SK-N-SH treated with all-trans-retinoic acid at 6 μM for 48 hours (cell line): ENCODE measurements at regions not wholly inside any gene's neighbourhood (a gene's known extent, or its start where the extent isn't known, plus 50 kb on each side); places are given as distances from the start of the nearest gene placed in this dataset.

Source experiments
- ATAC-seq: fragments of 200-7000 bp; cut with Tn5 transposase; 3 replicates; pipeline ENCODE4 v1.9.1; 2020; ENCODE audit warnings: mild to moderate bottlenecking, moderate library complexity
- ARNTL ChIP-seq: fragments of 450-650 bp; formaldehyde crosslinking; IDR thresholded peaks from 2 replicates; pipeline ENCODE4 v1.5.0; 2020; ENCODE audit warnings: low read depth, mild to moderate bottlenecking, moderate library complexity, borderline replicate concordance
- BACH2 ChIP-seq: fragments of 250-450 bp; sonication (Bioruptor Pico); IDR thresholded peaks from 2 replicates; pipeline ENCODE4 v1.9.0; 2021; ENCODE audit warnings: mild to moderate bottlenecking, borderline replicate concordance
- CREB5 ChIP-seq: fragments of 250-450 bp; sonication (Bioruptor Pico); IDR thresholded peaks from 2 replicates; pipeline ENCODE4 v1.5.1; 2020; ENCODE audit warnings: low read depth, mild to moderate bottlenecking, moderate library complexity
- CSDC2 ChIP-seq: fragments of 250-450 bp; sonication (Bioruptor Pico); IDR thresholded peaks from 2 replicates; pipeline ENCODE4 v1.5.0; 2020; ENCODE audit warnings: mild to moderate bottlenecking, moderate library complexity
- CSRNP3 ChIP-seq: fragments of 250-450 bp; sonication (Bioruptor Pico); IDR thresholded peaks from 2 replicates; pipeline ENCODE4 v1.5.1; 2021; ENCODE audit warnings: mild to moderate bottlenecking, moderate library complexity
- ESRRG ChIP-seq: fragments of 250-450 bp; sonication (Bioruptor Pico); IDR thresholded peaks from 2 replicates; pipeline ENCODE4 v1.6.1; 2021; ENCODE audit warnings: mild to moderate bottlenecking
- GLIS3 ChIP-seq: fragments of 250-450 bp; sonication (Bioruptor Pico); IDR thresholded peaks from 2 replicates; pipeline ENCODE4 v1.5.0; 2020; ENCODE audit warnings: mild to moderate bottlenecking, moderate library complexity
- ISL1 ChIP-seq: fragments of 250-450 bp; sonication (Bioruptor Pico); IDR thresholded peaks from 2 replicates; pipeline ENCODE4 v2.1.2; 2022; ENCODE audit warnings: mild to moderate bottlenecking, moderate library complexity
- OSR1 ChIP-seq: fragments of 250-450 bp; sonication (Bioruptor Pico); IDR thresholded peaks from 2 replicates; pipeline ENCODE4 v1.8.0; 2022; ENCODE audit warnings: moderate library complexity, mild to moderate bottlenecking, inconsistent platforms
- POU6F1 ChIP-seq: fragments of 250-450 bp; sonication (Bioruptor Pico); IDR thresholded peaks from 2 replicates; pipeline ENCODE4 v1.8.0; 2021; ENCODE audit warnings: low read depth, mild to moderate bottlenecking, moderate library complexity, borderline replicate concordance
- PPARA ChIP-seq: fragments of 250-450 bp; sonication (Bioruptor Pico); IDR thresholded peaks from 2 replicates; pipeline ENCODE4 v1.5.0; 2020; ENCODE audit warnings: mild to moderate bottlenecking, borderline replicate concordance
- RARB ChIP-seq: fragments of 250-450 bp; sonication (Bioruptor Pico); IDR thresholded peaks from 2 replicates; pipeline ENCODE4 v1.8.0; 2021; ENCODE audit warnings: mild to moderate bottlenecking, moderate library complexity
- SNAI2 ChIP-seq: fragments of 250-450 bp; sonication (Bioruptor Pico); IDR thresholded peaks from 2 replicates; pipeline ENCODE4 v1.5.0; 2020; ENCODE audit warnings: mild to moderate bottlenecking, moderate library complexity
- TCF4 ChIP-seq: fragments of 250-450 bp; sonication (Bioruptor Pico); IDR thresholded peaks from 2 replicates; pipeline ENCODE4 v1.8.0; 2021; ENCODE audit warnings: mild to moderate bottlenecking, moderate library complexity, borderline replicate concordance
- TOX ChIP-seq: fragments of 250-450 bp; sonication (Bioruptor Pico); IDR thresholded peaks from 2 replicates; pipeline ENCODE4 v1.8.0; 2021; ENCODE audit warnings: mild to moderate bottlenecking, moderate library complexity, borderline replicate concordance
- TSHZ2 ChIP-seq: fragments of 250-450 bp; sonication (Bioruptor Pico); IDR thresholded peaks from 2 replicates; pipeline ENCODE4 v1.5.0; 2020; ENCODE audit warnings: mild to moderate bottlenecking, moderate library complexity
- ZFP3 ChIP-seq: fragments of 250-450 bp; sonication (Bioruptor Pico); IDR thresholded peaks from 2 replicates; pipeline ENCODE4 v1.5.0; 2020; ENCODE audit warnings: mild to moderate bottlenecking, moderate library complexity
- ZFP30 ChIP-seq: fragments of 450-650 bp; formaldehyde crosslinking; IDR thresholded peaks from 2 replicates; pipeline ENCODE4 v1.5.0; 2022; ENCODE audit warnings: mild to moderate bottlenecking, moderate library complexity
- ZNF565 ChIP-seq: fragments of 450-650 bp; formaldehyde crosslinking; conservative IDR thresholded peaks from 2 replicates; pipeline ENCODE4 v1.5.0; 2020; ENCODE audit warnings: low read depth, mild to moderate bottlenecking, moderate library complexity
- ZNF70 ChIP-seq: fragments of 450-650 bp; formaldehyde crosslinking; IDR thresholded peaks from 2 replicates; pipeline ENCODE4 v1.5.0; 2020; ENCODE audit warnings: mild to moderate bottlenecking, moderate library complexity
- ZNF8 ChIP-seq: fragments of 450-650 bp; formaldehyde crosslinking; IDR thresholded peaks from 2 replicates; pipeline ENCODE4 v1.5.0; 2020; ENCODE audit warnings: mild to moderate bottlenecking, moderate library complexity

GRCh38 chr7:67990716-67991115 is 994.1 kb downstream of the TYW1 start:
- no peak for TF ChIP-seq ZNF565
- no peak for TF ChIP-seq TCF4 (CRISPR knock-in tag)
- no peak for TF ChIP-seq CSDC2 (CRISPR knock-in tag)
- TF ChIP-seq RARB: no peak
- no peak for TF ChIP-seq ZNF70 (CRISPR knock-in tag)
- TF ChIP-seq POU6F1 (CRISPR knock-in tag): no peak
- TF ChIP-seq OSR1 (CRISPR knock-in tag): no peak
- TF ChIP-seq ZFP30: no peak
- no peak for TF ChIP-seq ZNF8 (CRISPR knock-in tag)
- TF ChIP-seq SNAI2 (CRISPR knock-in tag): no peak
- TF ChIP-seq ARNTL (CRISPR knock-in tag): no peak
- TF ChIP-seq ZFP3 (CRISPR knock-in tag): no peak
- TF ChIP-seq PPARA (CRISPR knock-in tag): no peak
- TF ChIP-seq GLIS3: no peak
- TF ChIP-seq ESRRG: no peak
- TF ChIP-seq TSHZ2 (CRISPR knock-in tag): no peak
- no peak for TF ChIP-seq CSRNP3 (CRISPR knock-in tag)
- TF ChIP-seq ISL1 (CRISPR knock-in tag): no peak
- ATAC-seq: no peak

- TF ChIP-seq TOX (CRISPR knock-in tag): no peak
- ATAC-seq: no peak
These were observed 995.7 kb downstream of the TYW1 start for GRCh38 chr7:67992287-67992686.

- no peak for ATAC-seq
- TF ChIP-seq ESRRG (no peak), ZFP30 (no peak), SNAI2 (CRISPR knock-in tag) (no peak), PPARA (CRISPR knock-in tag) (no peak), CREB5 (CRISPR knock-in tag) (no peak), POU6F1 (CRISPR knock-in tag) (no peak), GLIS3 (no peak), ARNTL (CRISPR knock-in tag) (no peak), BACH2 (no peak)
These were observed 1009.4 kb downstream of the TYW1 start for GRCh38 chr7:68005992-68006391.

GRCh38 chr7:68006619-68007018 is 1010.0 kb downstream of the TYW1 start:
- ATAC-seq: no peak
- TF ChIP-seq SNAI2 (CRISPR knock-in tag) (no peak), BACH2 (no peak), TCF4 (CRISPR knock-in tag) (no peak), OSR1 (CRISPR knock-in tag) (no peak), CSRNP3 (CRISPR knock-in tag) (no peak), ZNF70 (CRISPR knock-in tag) (no peak), CREB5 (CRISPR knock-in tag) (no peak), TSHZ2 (CRISPR knock-in tag) (no peak), ZNF8 (CRISPR knock-in tag) (no peak)
